K562 (cell line): ENCODE measurements at regions not wholly inside any gene's neighbourhood (a gene's known extent, or its start where the extent isn't known, plus 50 kb on each side); places are given as distances from the start of the nearest gene placed in this dataset.

ENCODE experiments used
- ATAC-seq: fragments of 200-7000 bp; cut with Tn5 transposase; 3 replicates; pipeline ENCODE4 v1.9.1; 2020; ENCODE audit warnings: moderate library complexity
- BruUV-seq: library from RNA; stranded (reverse); fragments of 400-500 nt; replicated peaks from 2 replicates; lab custom pipeline; 2021; lab: Mats Ljungman, UMichigan
- CTCF ChIA-PET: fragments of 300-600 bp; formaldehyde crosslinking; extraction: SDS; loops from one replicate; lab custom pipeline; 2021; ENCODE audit warnings: low intra/inter-chr PET ratio; lab: Yijun Ruan, JAX
- POLR2A ChIA-PET: fragments of 300-600, 350-650 bp; sonication (Branson Sonifier 250); formaldehyde crosslinking; extraction: SDS; loops from one replicate; lab custom pipeline; 2021; ENCODE audit warnings: antibody characterized with exemption, inconsistent platforms; lab: Yijun Ruan, JAX
- DNase-seq, 4 experiments: peaks; one replicate each; pipeline versions ENCODE4 v3.0.0 to v3.0.0-alpha.2; 2011 to 2018; ENCODE audit warnings: low spot score in 3 of 4, mixed read lengths in 3 of 4; ENCODE audit errors: extremely low read depth in 1 of 4
- FAIRE-seq: peaks from 2 replicates; lab custom pipeline; 2011; peaks lifted over from hg19 to GRCh38; lab: Jason Lieb, UNC
- H2AFZ ChIP-seq: 2 replicates; pipeline ENCODE4 v1.6.0; 2011; ENCODE audit warnings: low read depth, low read length, control low read depth, inconsistent platforms
- H3K27ac ChIP-seq: fragments of 200-600 bp; 3 replicates; pipeline ENCODE4 v1.8.0; 2011; ENCODE audit warnings: low read depth, mild to moderate bottlenecking, control low read depth, inconsistent platforms, low read length, moderate library complexity, mixed read lengths; ENCODE audit errors: extremely low read depth
- H3K27me3 ChIP-seq, 2 experiments: fragments of 300-600 bp in 1 of 2; 2 replicates in 1 of 2; 3 replicates in 1 of 2; pipeline versions ENCODE4 v1.6.0 to v1.8.0; 2011; ENCODE audit warnings: inconsistent platforms in 2 of 2, low read length in 2 of 2, mild to moderate bottlenecking in 1 of 2, mixed read lengths in 1 of 2, moderate library complexity in 1 of 2; ENCODE audit not compliant: control insufficient read depth in 2 of 2, insufficient read depth in 2 of 2
- H3K36me3 ChIP-seq: fragments of 300-600 bp; 3 replicates; pipeline ENCODE4 v1.8.0; 2011; ENCODE audit warnings: mild to moderate bottlenecking, low read length, inconsistent platforms; ENCODE audit not compliant: control insufficient read depth, insufficient read depth
- H3K4me1 ChIP-seq, 2 experiments: fragments of 200-600 bp in 1 of 2; replicated peaks in 1 of 2; 2 replicates in 1 of 2; 3 replicates in 1 of 2; pipeline versions ENCODE4 v1.5.1 to v1.8.0; 2011; ENCODE audit warnings: inconsistent platforms in 2 of 2, low read length in 2 of 2, mild to moderate bottlenecking in 1 of 2, mixed read lengths in 1 of 2, moderate library complexity in 1 of 2; ENCODE audit not compliant: control insufficient read depth in 2 of 2, insufficient read depth in 2 of 2
- H3K4me2 ChIP-seq: 2 replicates; pipeline ENCODE4 v1.6.1; 2011; ENCODE audit warnings: low read length, control low read depth, inconsistent platforms, mixed read lengths; ENCODE audit not compliant: insufficient read depth
- H3K4me3 ChIP-seq: fragments of 200-600 bp; sonication (generic), shearing (Covaris generic); 2 replicates; pipeline ENCODE4 v1.5.1; 2016; ENCODE audit warnings: control low read depth, inconsistent platforms
- H3K79me2 ChIP-seq: fragments of 200-600 bp; 3 replicates; pipeline ENCODE4 v1.8.0; 2011; ENCODE audit warnings: low read length, inconsistent platforms; ENCODE audit not compliant: control insufficient read depth, insufficient read depth
- H3K9ac ChIP-seq, 2 experiments: 2 replicates each; pipeline versions ENCODE4 v1.6.0 to v1.6.1; 2011; ENCODE audit warnings: low read depth in 2 of 2, low read length in 2 of 2, control low read depth in 1 of 2, inconsistent platforms in 1 of 2, mild to moderate bottlenecking in 1 of 2, mixed read lengths in 1 of 2; ENCODE audit not compliant: insufficient read depth in 1 of 2
- H3K9me1 ChIP-seq: one replicate; pipeline ENCODE4 v1.6.0; 2011; ENCODE audit warnings: inconsistent platforms, mild to moderate bottlenecking, low read length, moderate library complexity; ENCODE audit not compliant: control insufficient read depth, insufficient read depth
- H3K9me3 ChIP-seq: replicated peaks from 2 replicates; pipeline ENCODE4 v1.5.1; 2011; ENCODE audit warnings: low read depth, low read length, inconsistent platforms; ENCODE audit not compliant: control insufficient read depth, insufficient read depth
- H4K20me1 ChIP-seq: replicated peaks from 2 replicates; pipeline ENCODE4 v1.6.1; 2011; ENCODE audit warnings: low read length, inconsistent platforms, mixed read lengths; ENCODE audit not compliant: control insufficient read depth, insufficient read depth
- CTCF ChIP-seq, 3 experiments: IDR thresholded peaks in 2 of 3; conservative IDR thresholded peaks in 1 of 3; 2 replicates each; pipeline ENCODE4 v1.5.1; 2011 to 2012; ENCODE audit warnings: low read length in 3 of 3, mild to moderate bottlenecking in 3 of 3, control low read depth in 2 of 3, improper control_type of control experiment in 1 of 3, inconsistent platforms in 1 of 3, low read depth in 1 of 3, mixed read lengths in 1 of 3, moderate library complexity in 1 of 3; ENCODE audit not compliant: insufficient read depth in 2 of 3
- DIDO1 ChIP-seq: fragments of 450-650 bp; IDR thresholded peaks from 2 replicates; pipeline ENCODE4 v1.6.1; 2016; ENCODE audit warnings: low read depth, missing biosample characterization, missing genetic modification characterization
- KDM2B ChIP-seq: fragments of 250-450 bp; sonication (Bioruptor Pico); IDR thresholded peaks from 2 replicates; pipeline ENCODE4 v1.8.0; 2021; ENCODE audit warnings: mild to moderate bottlenecking, moderate library complexity
- MAFF ChIP-seq: IDR thresholded peaks from 2 replicates; pipeline ENCODE4 v1.6.1; 2012; ENCODE audit warnings: low read length, improper control_type of control experiment
- MEF2A ChIP-seq: IDR thresholded peaks from 2 replicates; pipeline ENCODE4 v1.6.1; 2011; ENCODE audit warnings: low read depth, mild to moderate bottlenecking, low read length, moderate library complexity; ENCODE audit not compliant: control insufficient read depth
- NCOA2 ChIP-seq, 2 experiments: fragments of 450-650 bp; IDR thresholded peaks; 2 replicates each; pipeline ENCODE4 v1.6.1; 2018; ENCODE audit warnings: mild to moderate bottlenecking in 2 of 2, moderate library complexity in 1 of 2; ENCODE audit not compliant: partially characterized antibody in 2 of 2
- RAD21 ChIP-seq, 2 experiments: fragments of 250-450 bp in 1 of 2; fragments of 450-650 bp in 1 of 2; sonication (Bioruptor Pico) in 1 of 2; formaldehyde crosslinking in 1 of 2; IDR thresholded peaks in 1 of 2; conservative IDR thresholded peaks in 1 of 2; 2 replicates each; pipeline versions ENCODE4 v1.4.0 to v1.8.0; 2020 to 2022; ENCODE audit warnings: mild to moderate bottlenecking in 2 of 2, moderate library complexity in 1 of 2
- ZNF121 ChIP-seq: sonication (generic); formaldehyde crosslinking; conservative IDR thresholded peaks from 2 replicates; pipeline ENCODE4 v1.8.0; 2022; ENCODE audit warnings: missing genetic modification reagents
- ZNF551 ChIP-seq: fragments of 250-450 bp; sonication (Bioruptor Pico); IDR thresholded peaks from 2 replicates; pipeline ENCODE4 v1.5.0; 2021; ENCODE audit warnings: mild to moderate bottlenecking, moderate library complexity
- WGBS: fragments of 100-300 bp; shearing (Covaris generic); methylation state at CpG from one replicate; pipeline ENCODE4 v1.1.6; 2016; ENCODE audit warnings: low coverage, mixed read lengths; ENCODE audit not compliant: insufficient coverage; ENCODE audit errors: missing lambda C conversion rate; 5-methylcytosine and 5-hydroxymethylcytosine counted together
- in situ Hi-C: fragments of 300-500 bp; cut with MboI; formaldehyde crosslinking; loops from 4 replicates; pipeline ENCODE4 v1.15.0; 2018; ENCODE audit warnings: inconsistent platforms, mixed read lengths
- intact Hi-C: fragments of 100-400 bp; cut with micrococcal nuclease; formaldehyde crosslinking; loops from 2 replicates; pipeline ENCODE4 v1.14.2; 2022

- no peak for DNase-seq
- WGBS = 42% methylated on average over 3 of the region's 3 CpGs
- FAIRE-seq = no peak
- H3K4me2 ChIP-seq = no peak overlapping the region
- in situ Hi-C loops (no loop called here), intact Hi-C loops (no loop called here)
- H2AFZ ChIP-seq = peak overlapping the region; percentile 57; the same call in 1 of the 2 replicates
- no peak overlapping the region for H3K9ac ChIP-seq
- peak; percentile 61; the same call in 2 of the 3 replicates for ATAC-seq
- TF ChIP-seq MAFF (no peak), RAD21 (CRISPR knock-in tag; conservative IDR thresholded peaks at IDR 0.05 in 1 of 2, IDR thresholded peaks at IDR 0.05 in 1 of 2) (peak in 1 of 2 experiments; percentile 3; a peak in 1 of 4 replicates), DIDO1 (tag) (no peak), ZNF121 (no peak), NCOA2 (IDR thresholded peaks at IDR 0.05; ENCODE audit: partially characterized antibody in 2 of 2) (no peak), KDM2B (CRISPR knock-in tag) (no peak), CTCF (IDR thresholded peaks at IDR 0.05 in 2 of 3, conservative IDR thresholded peaks at IDR 0.05 in 1 of 3; ENCODE audit: insufficient read depth in 2 of 3, low read depth in 1 of 3, low read length in 3 of 3) (0 out of 6 replicates have a peak, but pooled peaks of 1 of the 3 experiments have one; percentile 2), MEF2A (no peak), ZNF551 (no peak)
- no peaks in the 10 kb centered on the region for H3K9me1 ChIP-seq
- H3K79me2 ChIP-seq = no peaks in the 10 kb centered on the region
- BruUV-seq = no TSS peak
- POLR2A ChIA-PET = no interaction called here
- no peak overlapping the region for H3K4me3 ChIP-seq
- H3K27ac ChIP-seq = no peak overlapping the region
- peaks cover 0 to 13% of the 10 kb centered on the region in 2 experiments; a peak in 3 of 5 replicates for H3K4me1 ChIP-seq
- H3K9me3 ChIP-seq = no peaks in the 10 kb centered on the region
- H4K20me1 ChIP-seq = no peaks in the 10 kb centered on the region
- H3K27me3 ChIP-seq = no peaks in the 10 kb centered on the region
- CTCF ChIA-PET = no interaction called here
- no peaks in the 10 kb centered on the region for H3K36me3 ChIP-seq
These were observed 110.8 kb downstream of the TDRD15 start for GRCh38 chr2:21234464-21235120.
